H1 (cell line): ENCODE measurements at regions not wholly inside any gene's neighbourhood (a gene's known extent, or its start where the extent isn't known, plus 50 kb on each side); places are given as distances from the start of the nearest gene placed in this dataset.

ENCODE experiments used
- ATF3 ChIP-seq: IDR thresholded peaks from 2 replicates; pipeline ENCODE4 v1.6.1; 2011; ENCODE audit warnings: low read depth, mild to moderate bottlenecking, low read length; ENCODE audit not compliant: insufficient read depth
- CBX5 ChIP-seq: fragments of 300-800, 300-1000 bp; sonication (generic); IDR thresholded peaks from 2 replicates; pipeline ENCODE4 v1.7.1; 2016; ENCODE audit warnings: antibody characterized with exemption, low read length, low read depth
- CTBP2 ChIP-seq: IDR thresholded peaks from 2 replicates; pipeline ENCODE4 v1.7.0; 2011; ENCODE audit warnings: borderline replicate concordance, mild to moderate bottlenecking, moderate library complexity, mixed read lengths, low read length; ENCODE audit not compliant: insufficient read depth, insufficient read length
- CTCF ChIP-seq, 3 experiments: IDR thresholded peaks; 1 replicate in 2 of 3; 2 replicates in 1 of 3; pipeline versions ENCODE4 v1.5.1 to v1.6.1; 2011; ENCODE audit warnings: low read length in 3 of 3, mild to moderate bottlenecking in 3 of 3, inconsistent platforms in 2 of 3, low read depth in 1 of 3, moderate library complexity in 1 of 3; ENCODE audit not compliant: insufficient read depth in 1 of 3; ENCODE audit errors: control extremely low read depth in 1 of 3
- SRF ChIP-seq: IDR thresholded peaks from 2 replicates; pipeline ENCODE4 v1.6.1; 2011; ENCODE audit warnings: mild to moderate bottlenecking, low read depth, low read length, moderate library complexity

GRCh38 chr6:54993948-54994347 is 147.4 kb downstream of the FAM83B start (continued):
- TF ChIP-seq CTCF (IDR thresholded peaks at IDR 0.05; ENCODE audit: control extremely low read depth in 1 of 3, insufficient read depth in 1 of 3, low read depth in 1 of 3, low read length in 3 of 3) (no peak), CBX5 (no peak), CTBP2 (no peak), SRF (no peak), ATF3 (no peak)
